HFFc6 (cell line): ENCODE measurements at regions not wholly inside any gene's neighbourhood (a gene's known extent, or its start where the extent isn't known, plus 50 kb on each side); places are given as distances from the start of the nearest gene placed in this dataset.
A peak's percentile ranks its signal among the peaks of the same experiment; 100 is the strongest.

ENCODE experiments used
- DNase-seq: peaks from one replicate; pipeline ENCODE4 v3.0.0-alpha.2; 2018
- H3K27ac Mint-ChIP-seq: 2 replicates; pipeline ENCODE4 v1.8.0; 2020; ENCODE audit warnings: mild to moderate bottlenecking, mixed read lengths
- H3K27me3 Mint-ChIP-seq: 2 replicates; pipeline ENCODE4 v1.8.0; 2021; ENCODE audit warnings: mild to moderate bottlenecking, moderate library complexity, mixed read lengths; ENCODE audit not compliant: insufficient read depth
- H3K36me3 Mint-ChIP-seq: 2 replicates; pipeline ENCODE4 v1.8.0; 2021; ENCODE audit warnings: low read depth, mixed read lengths
- H3K4me1 Mint-ChIP-seq: 2 replicates; pipeline ENCODE4 v1.8.0; 2020; ENCODE audit warnings: low read depth, mixed read lengths
- H3K4me3 Mint-ChIP-seq: 2 replicates; pipeline ENCODE4 v1.8.0; 2020; ENCODE audit warnings: mild to moderate bottlenecking, moderate library complexity, mixed read lengths
- H3K9me3 Mint-ChIP-seq: 2 replicates; pipeline ENCODE4 v1.8.0; 2020; ENCODE audit warnings: mild to moderate bottlenecking, mixed read lengths
- TF ChIP-seq, protein P1 (sequence below): fragments of 200-600 bp; sonication (generic); IDR thresholded peaks from 2 replicates; pipeline ENCODE4 v1.5.0; 2021; ENCODE audit warnings: antibody characterized with exemption, mild to moderate bottlenecking

DNA sequence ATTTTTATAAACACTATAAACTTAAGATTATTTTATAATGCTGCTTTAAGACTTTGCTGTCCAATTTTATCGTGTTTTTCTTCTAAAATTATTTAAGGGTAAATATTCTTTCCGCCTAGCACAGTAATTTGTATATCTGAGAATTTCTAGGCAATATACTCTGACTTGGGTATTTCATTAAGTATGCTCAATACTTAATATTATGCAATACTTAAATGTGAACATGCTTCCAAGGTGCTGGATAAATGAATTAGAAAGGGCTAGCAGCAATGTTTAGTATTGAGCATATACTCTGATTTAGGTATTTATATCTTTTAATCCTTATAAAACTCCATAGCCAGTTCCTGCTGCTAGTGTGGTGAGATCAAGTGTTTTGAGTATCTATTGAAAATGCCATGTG is 60.3 kb upstream of the ANO3 start:
- H3K4me3 Mint-ChIP-seq, result no peak overlapping the region
- H3K4me1 Mint-ChIP-seq, result peaks cover 15% of the 10 kb centered on the region
- DNase-seq, result no peak
- no peaks in the 10 kb centered on the region for H3K9me3 Mint-ChIP-seq
- no peaks in the 10 kb centered on the region for H3K36me3 Mint-ChIP-seq
- no peak overlapping the region for H3K27ac Mint-ChIP-seq
- no peaks in the 10 kb centered on the region; the same call in 1 of the 2 replicates for H3K27me3 Mint-ChIP-seq
- TF ChIP-seq, protein P1, sequence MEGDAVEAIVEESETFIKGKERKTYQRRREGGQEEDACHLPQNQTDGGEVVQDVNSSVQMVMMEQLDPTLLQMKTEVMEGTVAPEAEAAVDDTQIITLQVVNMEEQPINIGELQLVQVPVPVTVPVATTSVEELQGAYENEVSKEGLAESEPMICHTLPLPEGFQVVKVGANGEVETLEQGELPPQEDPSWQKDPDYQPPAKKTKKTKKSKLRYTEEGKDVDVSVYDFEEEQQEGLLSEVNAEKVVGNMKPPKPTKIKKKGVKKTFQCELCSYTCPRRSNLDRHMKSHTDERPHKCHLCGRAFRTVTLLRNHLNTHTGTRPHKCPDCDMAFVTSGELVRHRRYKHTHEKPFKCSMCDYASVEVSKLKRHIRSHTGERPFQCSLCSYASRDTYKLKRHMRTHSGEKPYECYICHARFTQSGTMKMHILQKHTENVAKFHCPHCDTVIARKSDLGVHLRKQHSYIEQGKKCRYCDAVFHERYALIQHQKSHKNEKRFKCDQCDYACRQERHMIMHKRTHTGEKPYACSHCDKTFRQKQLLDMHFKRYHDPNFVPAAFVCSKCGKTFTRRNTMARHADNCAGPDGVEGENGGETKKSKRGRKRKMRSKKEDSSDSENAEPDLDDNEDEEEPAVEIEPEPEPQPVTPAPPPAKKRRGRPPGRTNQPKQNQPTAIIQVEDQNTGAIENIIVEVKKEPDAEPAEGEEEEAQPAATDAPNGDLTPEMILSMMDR, result no peak

DNA sequence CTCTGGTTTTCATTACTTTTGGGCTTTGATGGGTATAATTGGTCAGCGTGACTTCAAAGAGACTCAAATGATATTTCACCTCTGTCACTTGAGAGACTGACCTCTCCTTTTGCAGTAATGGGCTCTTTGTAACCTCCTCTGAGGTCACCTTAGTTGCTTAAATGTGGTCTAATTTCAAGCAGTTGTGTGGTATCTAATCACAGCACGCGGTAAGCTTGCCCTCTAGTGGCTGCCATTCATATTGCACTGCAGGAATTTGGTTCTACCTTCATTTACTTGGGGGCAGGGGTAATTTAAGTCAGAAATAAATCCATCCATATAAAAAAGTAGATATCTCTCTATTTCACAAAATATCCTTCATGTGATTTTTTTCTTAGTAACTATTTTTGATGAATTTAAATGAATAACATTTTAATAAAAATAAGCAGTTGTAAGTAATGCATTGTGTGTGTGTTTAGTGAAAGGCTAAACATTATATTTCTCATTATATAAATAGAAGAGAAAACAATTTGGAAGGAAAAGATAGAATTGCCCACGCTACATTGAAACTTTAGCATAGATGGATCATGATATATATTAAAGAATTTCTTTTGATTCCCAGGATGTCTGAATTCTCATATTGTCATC is 55.0 kb upstream of the ANO3 start:
- Mint-ChIP-seq H3K27ac (no peak overlapping the region), H3K27me3 (0 out of 2 replicates have a peak, but pooled peaks cover 1% of the 10 kb centered on the region), H3K4me1 (peaks cover 11% of the 10 kb centered on the region), H3K4me3 (no peak overlapping the region), H3K36me3 (no peaks in the 10 kb centered on the region), H3K9me3 (no peaks in the 10 kb centered on the region)
- DNase-seq, result peak; percentile 33
- TF ChIP-seq, protein P1, result peak; percentile 99

DNA sequence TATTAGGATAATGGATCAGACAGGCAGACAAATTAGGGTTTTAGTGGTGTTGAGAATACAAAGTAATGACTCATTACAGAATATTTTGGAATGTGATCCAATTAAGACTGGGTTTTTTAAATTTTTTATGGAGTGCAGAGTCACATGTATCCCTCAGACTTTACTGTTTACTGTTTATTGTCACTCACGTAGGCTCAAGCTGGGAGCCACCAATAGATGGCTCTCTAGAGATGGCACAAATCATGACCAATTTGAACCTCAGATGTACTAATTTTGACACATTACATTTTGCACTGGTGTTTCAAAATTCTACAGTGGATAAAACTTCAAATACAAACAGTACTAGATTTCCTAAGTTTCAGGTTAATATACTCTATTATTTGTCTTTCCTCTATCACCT is 53.6 kb upstream of the ANO3 start:
- no peak for DNase-seq
- H3K27ac Mint-ChIP-seq, result no peak overlapping the region
- H3K36me3 Mint-ChIP-seq, result no peaks in the 10 kb centered on the region
- peaks cover 8% of the 10 kb centered on the region for H3K4me1 Mint-ChIP-seq
- H3K27me3 Mint-ChIP-seq, result 0 out of 2 replicates have a peak, but pooled peaks cover 1% of the 10 kb centered on the region
- no peak overlapping the region for H3K4me3 Mint-ChIP-seq
- TF ChIP-seq, protein P1, result peak; percentile 10; the same call in 1 of the 2 replicates
- no peaks in the 10 kb centered on the region for H3K9me3 Mint-ChIP-seq
